ENCODE measurements at regions not wholly inside any gene's neighbourhood (a gene's known extent, or its start where the extent isn't known, plus 50 kb on each side); places are given as distances from the start of the nearest gene placed in this dataset.

DNA sequence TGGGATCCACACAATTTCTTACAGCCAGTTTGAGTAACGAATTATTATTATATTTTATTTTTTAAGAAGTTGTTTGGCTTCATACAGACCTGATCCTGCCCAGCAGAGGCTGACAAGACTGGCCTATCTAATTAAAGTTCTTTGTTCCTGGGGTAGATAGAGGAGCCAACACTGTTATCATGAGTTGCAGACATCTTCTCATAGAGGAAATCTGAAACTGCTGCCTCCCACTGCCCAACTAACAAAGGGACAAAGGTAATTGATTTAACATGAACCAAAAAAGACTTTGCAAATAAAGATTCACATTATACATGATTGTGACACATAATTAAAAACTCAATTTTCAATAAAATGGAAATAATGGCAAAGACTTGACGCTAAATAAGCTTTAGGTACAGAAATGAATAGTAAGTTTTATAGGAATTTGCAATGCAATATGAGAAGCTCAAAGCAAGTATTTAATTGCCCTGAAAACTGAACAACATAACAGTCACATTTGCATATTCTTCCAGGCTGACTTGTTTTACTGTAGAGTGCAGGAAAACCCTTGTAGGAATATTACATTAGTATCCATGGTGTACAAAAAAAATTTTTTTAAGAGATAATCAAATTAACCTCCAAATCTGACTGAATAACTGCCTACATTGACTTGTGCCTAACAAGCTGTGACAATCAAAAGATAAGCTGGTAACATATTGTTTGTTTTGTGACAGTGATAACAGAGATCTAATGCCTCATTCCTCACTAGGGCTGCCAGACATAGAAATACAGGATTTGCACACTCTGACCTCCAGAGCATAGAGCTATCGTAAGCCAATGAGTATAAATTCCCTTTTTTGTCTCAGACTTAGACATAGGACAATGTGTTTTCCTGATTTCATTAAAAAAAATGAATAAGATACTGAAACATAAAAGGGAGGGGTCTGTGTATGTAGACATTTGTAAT is 273.2 kb downstream of the MFSD1 start:
- Histone ChIP-seq H3K4me1 (ENCODE audit: control insufficient read depth in 1 of 2, insufficient read depth in 2 of 2, low read depth in 1 of 2, low read length in 1 of 2) (peaks cover 0 to 29% of the 10 kb centered on the region in 2 experiments; a peak in 2 of 4 replicates), H4K20me1 (ENCODE audit: insufficient read depth) (no peaks in the 10 kb centered on the region), H3K27ac (ENCODE audit: low read depth in 2 of 2, low read length in 1 of 2) (no peak overlapping the region), H3K27me3 (ENCODE audit: insufficient read depth) (no peaks in the 10 kb centered on the region), H3F3A (replicated peaks; ENCODE audit: insufficient read depth) (peaks cover 20% of the 10 kb centered on the region), H3K79me2 (ENCODE audit: insufficient read depth) (no peaks in the 10 kb centered on the region), H3K4me3 (ENCODE audit: low read depth in 2 of 2, low read length in 1 of 2) (no peak overlapping the region), H2AFZ (ENCODE audit: low read depth) (no peak overlapping the region), H3K36me3 (replicated peaks in 1 of 2; ENCODE audit: control insufficient read depth in 1 of 2, insufficient read depth in 2 of 2, low read length in 1 of 2) (no peaks in the 10 kb centered on the region), H3K4me2 (no peak overlapping the region), H3K9ac (no peak overlapping the region), H3K9me2 (no peaks in the 10 kb centered on the region), H3K9me3 (no peaks in the 10 kb centered on the region)
- POLR2A ChIA-PET: no interaction called here
- 83% methylated on average over 3 of the region's 3 CpGs for WGBS (ENCODE audit: low lambda C conversion rate)
- DNase-seq: no peak
- no peak for TF ChIP-seq YY1 (IDR thresholded peaks at IDR 0.05; ENCODE audit: low read depth)
- peak; percentile 17; the same call in 1 of the 2 replicates for TF ChIP-seq GATA2 (CRISPR knock-in tag; IDR thresholded peaks at IDR 0.05)
- CTCF ChIA-PET: interaction anchor here (1.2 kb wide), 1 partner anchor 45 kb away, joined by 3 read pairs; no protein-coding TSS in a partner anchor

DNA sequence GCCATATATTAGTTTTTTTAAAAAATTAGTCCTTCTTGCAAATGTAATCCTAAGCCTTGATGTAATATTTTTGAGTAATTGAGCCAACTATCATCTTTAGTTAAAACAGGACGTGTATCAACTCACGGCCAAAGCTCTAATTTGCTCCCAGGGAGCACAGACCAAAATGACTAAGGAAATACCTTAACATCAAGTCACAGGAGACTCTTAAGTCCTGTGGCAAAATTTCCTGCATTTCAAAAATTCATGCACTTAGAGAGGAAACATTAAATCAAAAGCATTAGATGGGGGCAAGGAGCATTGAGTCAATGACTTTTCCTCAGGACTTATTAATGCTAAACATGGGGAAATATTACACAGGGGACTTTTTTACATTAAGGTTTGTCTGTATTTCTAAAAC is 276.0 kb downstream of the MFSD1 start:
- no peaks in the 10 kb centered on the region for H3K9me3 ChIP-seq
- peak overlapping the region; percentile 37; the same call in 1 of the 2 replicates for H2AFZ ChIP-seq (ENCODE audit: low read depth)
- no peaks in the 10 kb centered on the region for H3K79me2 ChIP-seq (ENCODE audit: insufficient read depth)
- H3K4me2 ChIP-seq: peak overlapping the region; percentile 17
- CTCF ChIA-PET: no interaction called here
- H3K27me3 ChIP-seq (ENCODE audit: insufficient read depth): no peaks in the 10 kb centered on the region
- POLR2A ChIA-PET: no interaction called here
- H3K4me1 ChIP-seq (ENCODE audit: control insufficient read depth in 1 of 2, insufficient read depth in 2 of 2, low read depth in 1 of 2, low read length in 1 of 2): peaks cover 0 to 50% of the 10 kb centered on the region in 2 experiments; a peak in 3 of 4 replicates
- no peak overlapping the region for H3K4me3 ChIP-seq (ENCODE audit: low read depth in 2 of 2, low read length in 1 of 2)
- H3K9me2 ChIP-seq: no peaks in the 10 kb centered on the region
- no peak for DNase-seq
- 10% methylated on average over 2 of the region's 2 CpGs for WGBS (ENCODE audit: low lambda C conversion rate)
- no peaks in the 10 kb centered on the region for H3K36me3 ChIP-seq (replicated peaks in 1 of 2; ENCODE audit: control insufficient read depth in 1 of 2, insufficient read depth in 2 of 2, low read length in 1 of 2)
- peak overlapping the region; percentile 16; the same call in 1 of the 2 replicates for H3K9ac ChIP-seq
- peak overlapping the region; percentile 75 to 77; a peak in 3 of 4 replicates for H3K27ac ChIP-seq (ENCODE audit: low read depth in 2 of 2, low read length in 1 of 2)
- peaks cover 34% of the 10 kb centered on the region for H3F3A ChIP-seq (replicated peaks; ENCODE audit: insufficient read depth)
- H4K20me1 ChIP-seq (ENCODE audit: insufficient read depth): no peaks in the 10 kb centered on the region
- TF ChIP-seq EP300 (IDR thresholded peaks at IDR 0.05; ENCODE audit: borderline replicate concordance in 1 of 2, low read depth in 1 of 2, low read length in 1 of 2) (peak; percentile 22 to 96; a peak in 2 of 4 replicates), ELF1 (IDR thresholded peaks at IDR 0.05) (no peak), MXI1 (IDR thresholded peaks at IDR 0.05; ENCODE audit: low read depth, low read length) (no peak), MEF2A (IDR thresholded peaks at IDR 0.05; ENCODE audit: borderline replicate concordance, low read depth) (peak; percentile 64), NFIC (IDR thresholded peaks at IDR 0.05; ENCODE audit: borderline replicate concordance) (peak; percentile 79), TCF12 (IDR thresholded peaks at IDR 0.05) (peak; percentile 92), FOXM1 (IDR thresholded peaks at IDR 0.05; ENCODE audit: low read depth) (peak; percentile 93), EZH2phosphoT487 (IDR thresholded peaks at IDR 0.05; ENCODE audit: borderline replicate concordance, low read depth) (no peak), CHD2 (IDR thresholded peaks at IDR 0.05; ENCODE audit: low read length, partially characterized antibody) (no peak), JUND (IDR thresholded peaks at IDR 0.05) (peak; percentile 91), TEAD4 (IDR thresholded peaks at IDR 0.05; ENCODE audit: borderline replicate concordance, insufficient read depth) (peak; percentile 90), FOSL2 (IDR thresholded peaks at IDR 0.05; ENCODE audit: borderline replicate concordance, low read depth) (peak; percentile 83), POLR2AphosphoS5 (IDR thresholded peaks at IDR 0.05; ENCODE audit: low read depth, low read length) (peak; percentile 62; the same call in 1 of the 2 replicates), RXRA (IDR thresholded peaks at IDR 0.05; ENCODE audit: borderline replicate concordance, low read depth) (peak; percentile 80; the same call in 1 of the 2 replicates)
- TF ChIP-seq, protein P1, sequence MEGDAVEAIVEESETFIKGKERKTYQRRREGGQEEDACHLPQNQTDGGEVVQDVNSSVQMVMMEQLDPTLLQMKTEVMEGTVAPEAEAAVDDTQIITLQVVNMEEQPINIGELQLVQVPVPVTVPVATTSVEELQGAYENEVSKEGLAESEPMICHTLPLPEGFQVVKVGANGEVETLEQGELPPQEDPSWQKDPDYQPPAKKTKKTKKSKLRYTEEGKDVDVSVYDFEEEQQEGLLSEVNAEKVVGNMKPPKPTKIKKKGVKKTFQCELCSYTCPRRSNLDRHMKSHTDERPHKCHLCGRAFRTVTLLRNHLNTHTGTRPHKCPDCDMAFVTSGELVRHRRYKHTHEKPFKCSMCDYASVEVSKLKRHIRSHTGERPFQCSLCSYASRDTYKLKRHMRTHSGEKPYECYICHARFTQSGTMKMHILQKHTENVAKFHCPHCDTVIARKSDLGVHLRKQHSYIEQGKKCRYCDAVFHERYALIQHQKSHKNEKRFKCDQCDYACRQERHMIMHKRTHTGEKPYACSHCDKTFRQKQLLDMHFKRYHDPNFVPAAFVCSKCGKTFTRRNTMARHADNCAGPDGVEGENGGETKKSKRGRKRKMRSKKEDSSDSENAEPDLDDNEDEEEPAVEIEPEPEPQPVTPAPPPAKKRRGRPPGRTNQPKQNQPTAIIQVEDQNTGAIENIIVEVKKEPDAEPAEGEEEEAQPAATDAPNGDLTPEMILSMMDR (IDR thresholded peaks at IDR 0.05): no peak
- TF ChIP-seq, protein P2, sequence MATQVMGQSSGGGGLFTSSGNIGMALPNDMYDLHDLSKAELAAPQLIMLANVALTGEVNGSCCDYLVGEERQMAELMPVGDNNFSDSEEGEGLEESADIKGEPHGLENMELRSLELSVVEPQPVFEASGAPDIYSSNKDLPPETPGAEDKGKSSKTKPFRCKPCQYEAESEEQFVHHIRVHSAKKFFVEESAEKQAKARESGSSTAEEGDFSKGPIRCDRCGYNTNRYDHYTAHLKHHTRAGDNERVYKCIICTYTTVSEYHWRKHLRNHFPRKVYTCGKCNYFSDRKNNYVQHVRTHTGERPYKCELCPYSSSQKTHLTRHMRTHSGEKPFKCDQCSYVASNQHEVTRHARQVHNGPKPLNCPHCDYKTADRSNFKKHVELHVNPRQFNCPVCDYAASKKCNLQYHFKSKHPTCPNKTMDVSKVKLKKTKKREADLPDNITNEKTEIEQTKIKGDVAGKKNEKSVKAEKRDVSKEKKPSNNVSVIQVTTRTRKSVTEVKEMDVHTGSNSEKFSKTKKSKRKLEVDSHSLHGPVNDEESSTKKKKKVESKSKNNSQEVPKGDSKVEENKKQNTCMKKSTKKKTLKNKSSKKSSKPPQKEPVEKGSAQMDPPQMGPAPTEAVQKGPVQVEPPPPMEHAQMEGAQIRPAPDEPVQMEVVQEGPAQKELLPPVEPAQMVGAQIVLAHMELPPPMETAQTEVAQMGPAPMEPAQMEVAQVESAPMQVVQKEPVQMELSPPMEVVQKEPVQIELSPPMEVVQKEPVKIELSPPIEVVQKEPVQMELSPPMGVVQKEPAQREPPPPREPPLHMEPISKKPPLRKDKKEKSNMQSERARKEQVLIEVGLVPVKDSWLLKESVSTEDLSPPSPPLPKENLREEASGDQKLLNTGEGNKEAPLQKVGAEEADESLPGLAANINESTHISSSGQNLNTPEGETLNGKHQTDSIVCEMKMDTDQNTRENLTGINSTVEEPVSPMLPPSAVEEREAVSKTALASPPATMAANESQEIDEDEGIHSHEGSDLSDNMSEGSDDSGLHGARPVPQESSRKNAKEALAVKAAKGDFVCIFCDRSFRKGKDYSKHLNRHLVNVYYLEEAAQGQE (IDR thresholded peaks at IDR 0.05; ENCODE audit: low read depth, low read length): peak; percentile 38; the same call in 1 of the 2 replicates
- TF ChIP-seq, protein P3, sequence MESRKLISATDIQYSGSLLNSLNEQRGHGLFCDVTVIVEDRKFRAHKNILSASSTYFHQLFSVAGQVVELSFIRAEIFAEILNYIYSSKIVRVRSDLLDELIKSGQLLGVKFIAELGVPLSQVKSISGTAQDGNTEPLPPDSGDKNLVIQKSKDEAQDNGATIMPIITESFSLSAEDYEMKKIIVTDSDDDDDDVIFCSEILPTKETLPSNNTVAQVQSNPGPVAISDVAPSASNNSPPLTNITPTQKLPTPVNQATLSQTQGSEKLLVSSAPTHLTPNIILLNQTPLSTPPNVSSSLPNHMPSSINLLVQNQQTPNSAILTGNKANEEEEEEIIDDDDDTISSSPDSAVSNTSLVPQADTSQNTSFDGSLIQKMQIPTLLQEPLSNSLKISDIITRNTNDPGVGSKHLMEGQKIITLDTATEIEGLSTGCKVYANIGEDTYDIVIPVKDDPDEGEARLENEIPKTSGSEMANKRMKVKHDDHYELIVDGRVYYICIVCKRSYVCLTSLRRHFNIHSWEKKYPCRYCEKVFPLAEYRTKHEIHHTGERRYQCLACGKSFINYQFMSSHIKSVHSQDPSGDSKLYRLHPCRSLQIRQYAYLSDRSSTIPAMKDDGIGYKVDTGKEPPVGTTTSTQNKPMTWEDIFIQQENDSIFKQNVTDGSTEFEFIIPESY (IDR thresholded peaks at IDR 0.05; ENCODE audit: borderline replicate concordance, low read depth): peak; percentile 45; the same call in 1 of the 2 replicates
